Embryonic facial prominence (tissue), 1 donor: ENCODE measurements at regions not wholly inside any gene's neighbourhood (a gene's known extent, or its start where the extent isn't known, plus 50 kb on each side); places are given as distances from the start of the nearest gene placed in this dataset.

Source experiments
- DNase-seq: peaks from one replicate; pipeline ENCODE4 v3.0.0-alpha.2; 2016; ENCODE audit errors: extremely low spot score

DNA sequence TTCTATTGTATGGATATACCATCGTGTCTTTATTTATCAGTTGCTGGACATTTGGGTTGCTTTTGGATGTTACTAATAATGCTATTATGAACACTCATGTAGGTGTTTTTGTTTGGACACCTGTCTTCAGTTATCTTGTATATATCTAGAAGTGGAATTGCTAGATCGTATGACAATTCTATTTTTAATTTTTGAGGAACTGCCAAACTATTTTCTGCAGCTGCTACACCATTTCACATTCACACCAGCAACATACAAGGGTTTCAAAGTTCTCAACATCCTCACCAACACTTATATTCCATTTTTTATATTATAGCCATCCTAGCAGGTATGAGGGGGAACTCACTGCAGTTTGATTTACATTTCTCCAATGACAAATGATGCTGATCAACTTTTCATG, 324.6 kb downstream of the CAAP1 start:
- no peak for DNase-seq

DNA sequence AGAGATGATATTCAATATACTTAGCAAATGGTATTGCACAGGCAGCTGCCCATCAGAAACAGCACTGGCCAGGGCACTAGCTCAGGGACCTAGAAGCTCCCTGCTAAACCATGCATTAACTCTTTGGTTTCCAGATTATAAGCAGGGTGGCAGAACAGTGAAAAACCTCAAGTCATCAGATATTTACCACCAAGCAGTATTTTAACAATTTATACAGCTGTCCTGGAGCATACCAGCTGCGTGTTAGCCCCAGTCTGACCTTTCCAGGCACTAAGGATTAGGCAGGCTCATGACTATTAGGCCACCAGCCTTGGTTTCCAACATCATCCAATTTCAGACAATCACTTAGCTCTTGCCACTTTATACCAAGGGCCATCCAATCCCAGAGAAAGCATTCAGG, 326.5 kb downstream of the CAAP1 start:
- DNase-seq, result no peak

DNA sequence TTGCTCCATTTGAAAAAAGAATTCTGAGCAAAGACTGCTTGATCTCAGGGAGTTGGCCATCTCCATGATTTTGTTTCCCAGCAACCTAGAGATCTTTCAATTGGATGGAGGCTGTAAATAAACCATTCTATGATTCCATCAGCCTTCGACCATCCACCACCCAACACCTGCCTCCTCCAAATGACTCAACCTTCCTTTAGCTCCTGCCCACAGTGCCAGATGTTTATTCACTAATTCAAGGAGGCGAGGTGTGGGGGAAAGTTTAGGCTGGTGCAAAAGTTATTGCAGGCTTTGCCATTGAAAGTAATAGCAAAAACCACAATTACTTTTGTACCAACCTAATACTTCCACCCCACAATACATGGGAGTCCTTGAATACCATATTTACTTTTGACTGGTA, 327.5 kb downstream of the CAAP1 start:
- no peak for DNase-seq

DNA sequence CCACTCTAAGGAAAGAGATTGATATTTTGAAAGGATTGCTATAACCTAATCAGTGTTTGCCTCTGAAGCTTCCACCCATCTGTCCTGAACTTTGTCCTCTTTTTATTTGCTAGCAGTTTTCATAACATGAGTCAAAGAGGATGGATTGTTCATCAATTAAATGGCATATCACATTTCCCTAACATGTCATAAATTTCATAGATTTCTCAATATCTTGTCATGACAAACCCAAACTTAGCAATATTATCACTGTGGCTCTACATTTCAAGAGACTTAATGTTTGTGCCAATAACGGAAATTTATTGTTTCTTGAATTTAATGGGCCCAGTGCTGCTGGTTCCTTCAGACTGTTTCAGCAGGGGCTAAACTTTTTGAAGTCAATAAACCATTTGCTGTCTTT, 330.3 kb downstream of the CAAP1 start:
- DNase-seq, result no peak

DNA sequence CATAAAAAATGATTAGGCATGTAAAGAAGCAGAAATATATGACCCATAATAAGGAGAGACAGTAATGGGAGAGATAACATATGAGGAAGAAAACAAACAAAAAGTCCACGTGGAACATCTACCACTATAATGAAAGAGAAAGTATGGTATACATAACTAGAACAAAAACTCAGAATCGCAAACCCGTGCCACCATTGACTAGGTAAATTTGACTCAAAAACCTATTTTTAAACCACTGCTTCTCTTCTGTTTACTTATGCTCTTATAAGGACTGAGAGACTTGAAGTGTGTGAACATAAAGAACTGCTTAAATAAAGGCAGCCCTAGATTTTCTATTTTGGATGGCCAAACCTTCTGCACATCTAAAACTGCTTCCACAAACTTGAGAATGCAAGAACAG, 330.7 kb downstream of the CAAP1 start:
- no peak for DNase-seq

DNA sequence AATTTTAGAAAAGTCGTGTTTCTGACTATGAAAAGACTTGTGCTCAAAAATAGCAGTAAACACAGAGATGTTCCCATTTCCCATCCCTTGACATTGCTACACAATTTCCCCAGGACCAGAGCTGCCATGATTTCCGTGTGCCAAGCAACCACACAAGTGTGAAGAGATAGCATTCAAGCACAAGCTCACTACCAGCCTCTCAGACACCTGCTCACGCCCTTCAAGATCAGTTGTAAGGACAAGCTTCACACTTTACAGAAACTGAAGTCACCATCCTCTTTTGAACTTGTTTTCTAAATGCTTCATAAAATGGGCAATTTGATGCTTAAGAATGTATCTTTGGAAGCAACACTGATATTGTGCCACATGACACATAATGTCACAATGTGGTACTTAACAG, 333.1 kb downstream of the CAAP1 start:
- DNase-seq, result no peak

GRCh38 chr9:26551971-26552370, 340.6 kb downstream of the CAAP1 start:
- DNase-seq, result no peak

DNA sequence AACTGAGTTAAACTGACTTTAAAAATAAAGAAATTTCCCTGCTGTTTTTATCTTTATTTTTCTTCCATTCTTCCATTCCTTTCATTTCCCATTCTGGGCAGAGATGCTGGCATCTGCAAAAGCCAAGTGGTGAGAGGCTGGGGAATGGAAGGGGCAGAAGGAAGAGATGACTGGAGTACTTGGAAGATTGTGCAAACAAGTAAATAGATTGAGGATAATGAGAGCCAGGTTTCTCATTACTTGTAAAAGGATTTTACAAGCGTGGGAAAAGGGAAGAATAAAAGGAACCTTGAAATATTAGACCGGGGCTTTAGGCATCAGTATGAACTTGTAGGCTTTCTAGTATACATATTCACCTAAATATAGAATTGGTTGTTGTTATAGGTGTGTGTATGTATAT, 341.2 kb downstream of the CAAP1 start:
- no peak for DNase-seq

GRCh38 chr9:26548781-26549290, 343.8 kb downstream of the CAAP1 start:
- DNase-seq, result no peak

DNA sequence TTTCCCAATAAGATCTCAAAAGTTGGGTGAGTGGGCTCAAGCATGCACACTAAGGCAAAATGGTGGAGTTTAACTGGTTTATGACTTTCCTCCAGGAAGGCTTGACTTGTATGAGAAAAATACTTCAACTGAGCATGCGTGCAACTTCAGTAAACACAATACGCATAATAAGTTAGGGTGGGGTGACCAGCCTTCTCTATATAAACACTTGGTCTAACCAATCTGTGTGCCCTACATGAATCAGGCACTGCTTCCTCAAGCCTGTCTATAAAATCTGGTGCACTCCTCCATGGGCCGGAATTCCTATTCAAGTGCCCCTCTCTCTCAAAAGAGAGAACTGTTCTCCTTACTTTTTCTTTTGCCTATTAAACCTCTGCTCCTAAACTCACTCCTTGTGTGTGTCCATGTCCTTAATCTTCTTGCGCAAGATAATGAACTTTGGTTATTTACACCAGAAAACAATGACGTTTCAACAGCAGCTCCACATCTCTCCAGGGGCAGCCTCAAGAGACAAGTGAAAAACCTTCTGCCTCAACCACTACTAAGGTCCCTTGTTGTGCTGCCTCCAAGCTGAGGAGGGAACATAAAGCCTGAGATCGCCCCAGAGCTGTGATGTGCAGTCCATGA, 352.6 kb downstream of the CAAP1 start:
- no peak for DNase-seq

GRCh38 chr9:26537211-26537610, 355.4 kb downstream of the CAAP1 start:
- no peak for DNase-seq

DNA sequence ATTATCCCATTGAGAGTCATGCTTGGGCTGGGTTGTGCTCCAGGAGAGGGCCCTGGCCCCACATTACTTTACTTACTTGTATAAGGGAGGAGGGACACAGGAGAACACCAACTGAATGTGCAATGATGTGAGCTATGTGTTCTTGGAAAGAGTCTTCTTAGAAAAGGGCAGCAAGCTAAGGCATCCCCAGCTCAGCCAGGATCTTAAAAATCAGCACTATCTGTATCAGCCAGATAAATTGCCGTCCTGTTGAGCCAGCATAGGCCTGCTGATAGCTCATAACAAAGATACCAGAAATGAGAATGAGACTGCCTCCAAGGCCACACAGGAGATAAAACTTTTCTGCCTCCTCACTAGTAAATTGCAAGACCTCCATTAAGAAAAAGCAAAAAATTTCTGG, 357.5 kb downstream of the CAAP1 start:
- DNase-seq, result no peak

DNA sequence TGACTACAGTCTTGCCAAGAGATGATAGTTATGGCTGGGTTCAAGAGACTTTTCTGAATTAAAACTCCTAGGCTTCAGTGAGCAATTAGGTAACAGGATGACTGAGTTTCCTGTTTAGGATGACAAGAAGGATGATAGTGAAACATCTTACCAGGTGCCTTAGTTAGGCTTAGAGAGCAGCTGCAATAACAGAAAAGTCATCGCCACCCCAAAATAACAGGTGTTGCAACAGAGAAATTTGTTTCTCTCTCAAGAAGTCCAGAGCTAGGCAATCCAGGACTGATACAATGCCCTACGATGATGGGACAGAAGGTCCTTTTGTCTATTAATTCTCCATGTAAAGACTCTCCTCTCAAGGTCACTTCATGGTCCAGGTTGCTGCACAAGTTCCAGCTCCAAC, 361.8 kb downstream of the CAAP1 start:
- no peak for DNase-seq

DNA sequence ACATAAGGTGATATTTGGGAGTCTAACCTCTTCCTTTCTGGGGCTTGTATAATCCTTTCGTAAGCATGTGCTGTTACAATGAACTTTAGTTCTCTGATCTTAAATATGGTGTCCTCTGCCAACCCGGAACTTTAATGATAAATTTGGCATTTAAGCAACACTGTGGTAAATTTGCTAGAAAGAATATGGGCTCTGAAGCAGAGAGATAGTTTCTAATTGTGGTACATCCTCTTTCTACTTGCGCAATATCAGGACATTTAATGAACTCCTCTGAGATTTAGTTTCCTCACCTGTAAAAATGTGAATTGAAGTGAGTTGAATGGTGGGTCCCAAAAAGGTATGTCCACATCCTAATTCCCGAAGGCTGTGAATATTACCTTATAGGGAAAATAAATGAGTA, 364.7 kb downstream of the CAAP1 start:
- no peak for DNase-seq

GRCh38 chr9:26524267-26524666, 368.3 kb downstream of the CAAP1 start:
- no peak for DNase-seq

- no peak for DNase-seq
Observed at GRCh38 chr9:26523577-26523976, 369.0 kb downstream of the CAAP1 start.

DNA sequence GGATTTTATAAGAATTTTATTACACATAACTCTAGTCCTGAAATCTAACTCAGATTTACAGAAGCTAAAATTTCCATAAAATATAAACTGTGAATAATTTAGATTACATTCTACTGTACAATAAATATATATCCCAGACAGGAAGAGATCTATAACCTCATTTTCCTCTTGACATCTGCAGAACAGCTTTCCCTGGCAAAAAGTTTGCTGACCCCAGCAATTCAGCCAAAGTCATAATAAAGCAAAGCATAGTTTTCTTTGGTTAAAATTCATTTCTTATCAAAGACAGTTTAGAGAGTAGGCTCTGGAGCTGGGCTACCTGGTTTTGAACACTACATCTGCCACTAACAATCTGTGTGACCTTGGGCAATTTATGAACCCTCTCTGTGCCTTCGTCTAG, 372.5 kb downstream of the CAAP1 start:
- DNase-seq, result no peak

GRCh38 chr9:26516773-26517343, 375.7 kb downstream of the CAAP1 start:
- DNase-seq, result no peak

GRCh38 chr9:26513730-26514129, 378.9 kb downstream of the CAAP1 start:
- no peak for DNase-seq

DNA sequence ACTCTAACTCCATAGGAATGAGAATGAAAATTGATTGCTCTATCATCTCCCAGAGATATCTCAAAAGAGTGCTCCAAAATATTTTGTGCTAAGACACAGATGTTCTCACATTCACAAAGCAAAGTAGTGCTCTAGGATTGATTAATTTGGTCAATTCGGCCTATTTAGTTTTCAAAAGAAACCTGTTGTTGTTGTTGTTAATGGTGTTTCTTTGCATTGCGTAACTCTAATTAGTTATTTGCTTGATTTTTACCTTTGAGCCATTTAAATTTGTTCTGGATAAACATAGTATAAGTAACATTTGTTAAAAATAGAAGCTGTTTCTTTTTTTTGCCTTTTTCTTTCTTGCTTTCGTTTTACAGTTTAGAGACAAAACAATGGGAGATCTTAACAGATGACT, 382.5 kb downstream of the CAAP1 start:
- no peak for DNase-seq

DNA sequence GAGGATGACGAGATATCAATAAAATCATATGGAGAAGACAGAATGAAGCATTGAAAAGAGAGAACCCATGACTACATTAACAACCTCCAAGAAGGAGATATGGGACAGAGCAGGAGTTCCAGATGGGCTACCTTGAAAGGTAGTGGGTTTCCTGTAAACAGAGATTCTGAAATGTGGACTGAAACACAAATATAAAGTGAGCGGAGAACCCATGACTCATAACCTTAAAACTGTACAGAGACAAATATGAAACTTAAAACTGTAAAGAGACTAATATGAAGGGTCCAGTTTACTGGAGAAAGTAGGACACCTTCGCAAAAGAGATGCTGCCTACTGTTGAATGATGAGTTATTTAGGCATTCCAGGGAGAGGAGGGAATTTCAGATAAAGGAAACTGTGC, 383.7 kb downstream of the CAAP1 start:
- no peak for DNase-seq

- DNase-seq, result no peak
Observed at GRCh38 chr9:26504057-26504456, 388.5 kb downstream of the CAAP1 start.

DNA sequence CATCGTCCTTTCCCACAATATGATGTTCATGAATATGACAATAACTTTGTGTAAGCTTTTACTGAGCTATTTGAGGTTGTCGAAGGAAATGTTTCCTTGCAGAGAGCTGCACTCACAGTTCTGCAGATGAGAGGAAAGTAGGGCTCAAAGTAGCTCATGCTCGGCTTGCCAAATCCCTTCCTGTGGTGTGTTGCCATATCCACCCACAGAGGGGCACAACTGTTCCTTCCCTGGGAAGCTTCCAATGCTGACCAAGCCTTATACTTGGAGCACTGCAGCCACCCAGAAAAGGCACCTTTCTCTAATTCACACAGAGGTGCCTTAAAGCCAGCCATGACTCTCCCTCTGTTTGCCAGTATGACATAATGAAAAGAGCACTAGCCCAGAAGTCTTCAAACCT, 390.3 kb downstream of the CAAP1 start:
- no peak for DNase-seq

DNA sequence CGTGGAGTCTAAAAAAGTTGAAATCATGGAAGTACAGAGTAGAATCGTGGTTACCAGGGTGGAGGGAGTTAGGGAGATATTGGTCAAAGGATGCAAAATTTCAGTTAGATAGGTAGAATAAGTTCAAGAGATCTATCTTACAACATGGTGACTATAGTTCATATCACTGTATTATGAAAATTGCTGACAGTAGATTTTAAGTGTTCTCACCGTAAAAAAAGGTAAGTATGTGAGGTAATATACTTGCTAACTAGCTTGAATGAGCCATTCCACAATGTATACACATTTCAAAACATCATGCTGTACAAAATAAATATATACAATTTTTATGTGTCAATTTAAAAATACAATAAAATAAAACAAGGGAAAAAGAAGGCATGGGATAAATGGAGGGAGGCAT, 392.1 kb downstream of the CAAP1 start:
- DNase-seq, result no peak
